ENCODE measurements at regions not wholly inside any gene's neighbourhood (a gene's known extent, or its start where the extent isn't known, plus 50 kb on each side); places are given as distances from the start of the nearest gene placed in this dataset.

DNA sequence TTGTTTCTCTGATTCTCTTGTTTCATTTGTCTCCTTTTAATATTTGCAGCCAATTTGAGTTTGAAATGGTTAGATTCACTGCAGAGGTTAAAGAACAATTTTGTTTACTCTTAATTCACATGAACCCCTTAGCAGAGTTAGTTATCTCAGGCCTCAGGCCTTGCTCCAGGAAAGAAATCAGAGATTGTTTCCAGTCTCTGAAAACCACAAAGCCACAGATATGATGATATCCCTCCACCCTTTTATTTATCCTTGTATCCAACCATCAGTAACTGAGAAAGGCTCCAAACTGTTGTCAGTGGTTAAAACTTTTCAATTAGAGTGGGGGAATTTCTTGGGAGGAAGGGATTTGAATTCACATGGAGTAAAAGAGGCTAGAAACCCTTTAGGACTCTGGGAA, 406.0 kb upstream of the DMAC1 start:
- intact Hi-C loops (cut with DNase I) = no loop called here
- no peak for DNase-seq

DNA sequence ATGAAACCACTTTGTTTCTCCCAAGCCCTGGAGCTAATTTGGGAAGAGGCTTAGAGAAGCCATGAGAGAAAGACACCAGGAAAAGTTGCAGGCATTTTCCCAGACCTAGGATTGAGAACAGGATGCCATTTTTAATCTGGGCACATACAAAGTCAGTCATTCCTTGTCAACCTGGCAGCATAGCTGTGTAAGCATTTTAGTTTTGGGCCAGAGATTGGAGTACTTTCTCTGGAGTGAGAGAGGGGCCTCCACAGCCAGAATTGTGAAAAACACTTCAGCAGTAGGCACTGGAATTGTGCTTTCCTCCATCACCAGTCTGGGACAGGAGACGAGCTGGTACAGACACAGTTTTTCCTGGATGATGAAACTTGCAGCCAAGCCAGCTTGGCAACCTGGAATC, 390.3 kb upstream of the DMAC1 start:
- intact Hi-C loops (cut with DNase I) = no loop called here
- no peak for DNase-seq

- DNase-seq = peak in 15 of 42 donors; percentile 9 to 67 (median 18)
- intact Hi-C loops (cut with DNase I) = no loop called here
Measured at GRCh38 chr9:8188723-8189407, 389.3 kb upstream of the DMAC1 start.

- intact Hi-C loops (cut with DNase I) = no loop called here
- no peak for DNase-seq
Measured at GRCh38 chr9:8186560-8186959, 387.0 kb upstream of the DMAC1 start.

DNA sequence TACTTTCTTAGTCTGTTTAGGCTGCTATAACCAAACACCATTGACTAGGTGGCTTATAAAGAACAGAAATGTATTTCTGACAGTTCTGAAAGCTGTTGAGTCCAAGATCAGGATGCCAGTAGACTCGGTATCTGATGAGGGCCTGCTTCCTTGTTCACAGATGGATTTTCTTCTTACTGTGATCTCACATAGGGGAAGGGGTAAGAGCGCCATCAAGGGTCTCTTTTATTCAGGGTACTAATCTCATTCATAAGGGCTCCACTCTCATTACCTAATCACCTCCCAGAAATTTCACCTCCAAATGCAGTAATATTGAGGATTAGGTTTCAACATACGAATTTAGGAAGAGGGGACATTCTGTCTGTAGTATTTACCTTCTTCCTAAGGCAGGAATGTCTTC, 384.0 kb upstream of the DMAC1 start:
- intact Hi-C loops (cut with DNase I) = no loop called here

GRCh38 chr9:8179381-8180053, 379.9 kb upstream of the DMAC1 start:
- intact Hi-C loops (cut with DNase I) = no loop called here
- DNase-seq = peak in 4 of 42 donors; percentile 3 to 41 (median 16)

More for the DNA sequence above, 384.0 kb upstream of the DMAC1 start:
- DNase-seq = no peak

DNA sequence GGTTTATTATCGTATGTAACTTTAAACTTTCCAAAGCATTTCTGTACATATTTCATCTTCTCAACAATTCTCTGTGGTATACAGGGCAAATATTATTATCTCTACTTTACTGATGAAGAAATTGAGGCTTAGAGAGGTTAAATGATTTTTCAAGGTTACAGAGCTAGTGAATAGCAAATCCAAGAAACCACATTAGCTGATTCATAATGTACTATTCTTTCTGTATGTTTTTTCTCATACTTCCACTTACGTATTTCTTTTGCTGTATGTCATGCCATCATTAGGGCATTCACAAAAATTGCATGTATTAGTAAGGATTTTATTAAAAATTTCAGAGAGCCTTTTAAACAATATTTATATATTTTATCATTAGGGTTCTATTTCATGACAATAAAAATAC, 372.4 kb upstream of the DMAC1 start:
- intact Hi-C loops (cut with DNase I) = no loop called here
- no peak for DNase-seq

GRCh38 chr9:8168916-8169438, 369.4 kb upstream of the DMAC1 start:
- intact Hi-C loops (cut with DNase I) = no loop called here
- no peak for DNase-seq

- DNase-seq = no peak
- intact Hi-C loops (cut with DNase I) = no loop called here
Measured at GRCh38 chr9:8160787-8161186, 361.2 kb upstream of the DMAC1 start.

- DNase-seq = no peak
- intact Hi-C loops (cut with DNase I) = no loop called here
Measured at GRCh38 chr9:8158574-8158973, 359.0 kb upstream of the DMAC1 start.

DNA sequence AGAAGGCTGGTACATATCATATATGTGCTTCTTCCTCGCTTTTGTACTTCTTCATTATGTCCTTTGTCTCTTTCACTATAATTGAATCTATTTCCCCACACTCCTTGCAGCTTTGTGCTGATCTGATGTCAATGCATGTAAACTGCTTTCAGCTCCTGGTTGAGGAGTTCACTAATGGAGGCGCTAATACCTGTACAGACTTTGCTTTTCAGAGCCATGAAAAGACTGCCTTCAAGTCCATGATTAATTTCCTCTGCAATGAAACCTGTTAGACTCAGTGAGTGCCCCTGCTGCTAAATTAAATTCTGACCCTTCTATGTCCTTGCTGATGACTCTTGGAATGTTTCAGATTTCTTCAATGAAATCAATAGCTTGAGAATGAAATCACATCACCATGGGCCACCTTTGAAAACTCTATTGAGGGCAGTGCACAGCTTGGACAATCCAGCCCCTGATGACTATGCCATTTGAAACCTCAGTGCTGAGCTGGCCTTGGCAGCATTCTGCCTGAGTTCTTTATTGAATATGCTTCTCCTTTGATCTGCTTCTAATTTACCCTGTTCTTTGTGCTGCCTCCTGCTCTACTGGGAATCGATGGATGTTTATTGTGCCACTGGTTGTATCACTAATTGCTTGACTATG, 358.2 kb upstream of the DMAC1 start:
- intact Hi-C loops (cut with DNase I) = no loop called here

GRCh38 chr9:8156346-8156745, 356.8 kb upstream of the DMAC1 start:
- peak in 9 of 42 donors; percentile 1 to 49 (median 11) for DNase-seq
- intact Hi-C loops (cut with DNase I) = no loop called here

More for the DNA sequence above, 358.2 kb upstream of the DMAC1 start:
- DNase-seq = no peak

GRCh38 chr9:8155706-8156105, 356.1 kb upstream of the DMAC1 start:
- intact Hi-C loops (cut with DNase I) = no loop called here
- DNase-seq = no peak

DNA sequence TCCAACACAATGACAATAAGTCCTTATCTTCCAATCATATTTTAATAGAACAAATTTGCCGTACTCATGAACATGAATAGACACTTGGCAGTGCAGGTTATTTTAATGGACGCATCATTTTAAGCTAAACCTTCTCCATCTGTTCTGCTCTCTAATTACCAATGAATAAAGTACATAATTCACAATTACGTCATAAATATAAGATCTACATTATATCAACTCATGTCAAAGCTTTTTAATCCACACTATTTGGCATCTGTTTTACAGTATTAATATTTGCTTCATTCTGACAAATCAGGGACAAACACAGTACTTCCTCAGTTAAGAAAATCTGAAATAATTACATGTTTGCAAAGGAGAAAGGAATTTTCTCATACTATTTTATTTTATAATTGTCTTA, 344.1 kb upstream of the DMAC1 start:
- DNase-seq = no peak
- intact Hi-C loops (cut with DNase I) = no loop called here

- intact Hi-C loops (cut with DNase I) = no loop called here
- no peak for DNase-seq
Measured at GRCh38 chr9:8140557-8140956, 341.0 kb upstream of the DMAC1 start.

GRCh38 chr9:8139756-8140155, 340.2 kb upstream of the DMAC1 start:
- DNase-seq = no peak
- intact Hi-C loops (cut with DNase I) = no loop called here

DNA sequence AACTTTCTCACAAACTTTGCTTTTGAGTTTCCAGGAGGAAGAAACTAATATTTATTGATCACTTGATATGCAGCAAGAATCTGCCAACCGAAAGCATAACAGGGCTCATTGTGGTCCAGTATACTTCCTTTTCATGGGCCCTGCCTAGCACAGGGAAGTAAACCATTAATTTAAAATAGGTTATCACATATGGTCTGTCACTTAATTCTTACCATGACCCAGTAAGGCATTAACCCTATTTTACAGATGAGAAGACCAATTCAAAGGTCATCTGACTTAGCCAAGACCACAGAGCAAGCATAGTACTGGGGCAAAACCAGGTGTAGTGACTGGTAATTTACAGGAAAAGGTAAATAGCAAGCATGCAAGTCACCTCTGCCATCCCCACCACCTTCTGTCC, 336.9 kb upstream of the DMAC1 start:
- no peak for DNase-seq
- intact Hi-C loops (cut with DNase I) = no loop called here

- intact Hi-C loops (cut with DNase I) = no loop called here
- peak in 8 of 42 donors; percentile 2 to 53 (median 13) for DNase-seq
Measured at GRCh38 chr9:8134635-8135034, 335.1 kb upstream of the DMAC1 start.

DNA sequence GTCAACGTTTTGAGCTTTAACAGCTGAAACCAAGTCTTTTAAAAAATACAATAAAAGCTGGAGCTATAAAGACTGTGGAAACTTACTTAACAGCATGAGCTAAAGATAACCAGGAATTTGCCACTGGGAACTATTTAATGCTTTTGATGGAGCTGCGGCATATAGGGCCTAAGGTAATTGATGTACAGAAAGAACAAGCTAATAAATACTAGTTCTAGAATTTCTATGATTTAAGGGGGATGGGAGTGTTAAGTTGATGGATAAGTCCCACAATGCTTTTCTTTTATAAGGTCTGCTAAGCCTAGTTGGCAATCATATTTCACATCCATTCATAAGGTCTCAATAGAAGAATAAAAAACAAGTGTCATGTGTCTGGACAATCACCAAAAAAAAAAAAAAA, 334.0 kb upstream of the DMAC1 start:
- DNase-seq = no peak
- intact Hi-C loops (cut with DNase I) = no loop called here

GRCh38 chr9:8115570-8115969, 316.0 kb upstream of the DMAC1 start:
- DNase-seq = no peak
- intact Hi-C loops (cut with DNase I) = no loop called here
